ENCODE measurements at regions not wholly inside any gene's neighbourhood (a gene's known extent, or its start where the extent isn't known, plus 50 kb on each side); places are given as distances from the start of the nearest gene placed in this dataset.

DNA sequence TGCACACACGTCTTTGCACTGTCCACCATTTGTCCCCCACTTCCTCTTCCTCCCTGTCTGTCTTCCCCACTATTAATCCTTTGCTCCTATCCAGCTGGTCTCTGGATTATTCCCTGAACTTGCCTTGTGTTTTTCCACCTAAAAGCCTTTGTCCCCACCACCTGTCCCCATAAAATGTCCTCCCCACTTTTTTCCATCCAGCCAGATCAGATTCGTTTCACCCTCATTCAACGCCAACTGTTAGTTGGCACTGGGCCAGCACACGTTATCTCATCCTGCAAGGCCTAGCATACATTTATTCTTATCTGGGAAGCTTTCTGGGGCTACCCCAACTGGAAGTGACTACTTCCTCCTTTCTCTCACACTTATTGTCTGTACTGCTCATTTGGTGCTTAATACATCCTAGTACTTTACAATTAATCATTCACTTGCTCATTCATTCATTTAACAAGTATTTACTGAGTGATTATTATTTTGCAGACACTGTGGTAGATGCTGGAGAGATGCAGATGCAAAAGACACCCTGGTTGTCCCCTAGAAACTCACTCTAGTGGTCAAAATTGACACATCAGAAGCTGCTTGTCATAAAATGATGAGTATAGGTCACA, 96.2 kb downstream of the RASSF10 start:
- peak; percentile 51 for DNase-seq

- no peak for DNase-seq
Measured at GRCh38 chr11:13107544-13108044, 98.5 kb downstream of the RASSF10 start.

DNA sequence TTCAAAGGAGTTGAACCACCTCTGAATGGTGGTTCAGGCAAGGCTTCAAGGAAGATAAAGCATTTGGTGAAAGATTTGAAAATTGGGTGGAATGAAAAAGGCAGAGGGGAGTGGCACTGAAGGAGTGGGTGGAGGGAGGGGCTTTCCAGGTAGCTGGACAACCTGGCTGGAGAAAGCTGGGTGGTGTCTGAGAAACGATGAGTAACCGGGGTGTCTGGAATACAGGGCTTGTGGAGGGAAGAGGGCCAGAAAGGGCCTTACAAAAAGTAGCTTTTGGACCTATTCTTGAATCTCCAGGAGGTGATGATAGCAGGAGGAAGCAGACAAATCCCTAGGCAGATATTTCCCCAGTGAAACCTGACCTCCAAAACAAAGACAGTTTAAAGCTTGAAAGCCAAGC, 99.3 kb downstream of the RASSF10 start:
- DNase-seq, result no peak

- DNase-seq, result no peak
Measured at GRCh38 chr11:13109616-13110015, 100.5 kb downstream of the RASSF10 start.

DNA sequence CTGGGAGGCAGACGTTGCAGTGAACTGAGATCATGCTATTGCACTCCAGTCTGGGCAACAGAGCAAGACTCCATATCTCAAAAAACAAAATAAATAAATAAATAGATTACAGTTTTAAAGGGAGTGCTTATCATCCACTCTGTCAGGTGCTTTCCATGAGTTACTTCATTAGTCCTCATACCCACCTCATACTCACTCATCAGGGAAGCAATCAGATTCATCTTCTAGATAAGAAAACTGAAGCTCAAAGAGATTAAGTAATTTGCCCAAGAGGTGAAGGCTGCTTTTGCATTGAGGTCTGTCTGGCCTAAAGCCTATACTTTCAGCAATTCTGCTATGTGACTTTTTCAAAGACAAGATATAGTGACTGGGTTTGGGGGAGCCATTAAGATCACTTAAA, 101.0 kb downstream of the RASSF10 start:
- no peak for DNase-seq

GRCh38 chr11:13110929-13111812, 102.1 kb downstream of the RASSF10 start:
- no peak for DNase-seq

DNA sequence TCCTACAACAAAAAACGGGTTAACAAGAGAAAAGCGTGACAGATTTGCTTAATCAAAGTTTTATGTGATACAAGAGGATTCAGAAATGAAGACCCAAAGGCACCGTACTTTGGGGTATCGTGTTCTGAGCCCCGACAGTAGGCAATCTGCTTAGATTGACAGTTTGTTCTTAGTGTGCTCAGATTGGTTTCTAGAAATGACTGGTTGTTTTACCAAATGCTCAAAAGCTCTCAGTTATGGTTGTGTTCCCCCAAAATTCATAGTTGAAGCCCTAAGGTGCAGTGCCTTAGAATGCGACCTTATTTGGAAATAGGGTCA, 102.7 kb downstream of the RASSF10 start:
- DNase-seq, result no peak

- DNase-seq, result peak; percentile 93
Measured at GRCh38 chr11:13114566-13115379, 105.7 kb downstream of the RASSF10 start.

DNA sequence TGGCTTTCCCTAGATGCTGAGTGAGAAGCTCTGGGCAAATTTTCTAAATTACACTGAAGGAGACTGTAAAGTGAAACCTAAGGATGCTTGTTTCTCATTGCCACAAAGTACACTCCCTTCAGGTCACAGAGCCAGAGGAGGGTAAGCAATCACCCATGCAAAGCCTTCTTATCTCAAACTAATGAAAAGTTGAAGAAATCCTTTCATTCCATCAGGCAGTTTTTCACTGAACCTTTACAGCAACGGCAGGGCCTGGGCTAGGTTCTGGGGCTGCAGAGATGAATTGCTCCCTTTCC, 106.2 kb downstream of the RASSF10 start:
- no peak for DNase-seq

- DNase-seq, result no peak
Measured at GRCh38 chr11:13116491-13116890, 107.4 kb downstream of the RASSF10 start.

- DNase-seq, result no peak
Measured at GRCh38 chr11:13117344-13117743, 108.2 kb downstream of the RASSF10 start.

DNA sequence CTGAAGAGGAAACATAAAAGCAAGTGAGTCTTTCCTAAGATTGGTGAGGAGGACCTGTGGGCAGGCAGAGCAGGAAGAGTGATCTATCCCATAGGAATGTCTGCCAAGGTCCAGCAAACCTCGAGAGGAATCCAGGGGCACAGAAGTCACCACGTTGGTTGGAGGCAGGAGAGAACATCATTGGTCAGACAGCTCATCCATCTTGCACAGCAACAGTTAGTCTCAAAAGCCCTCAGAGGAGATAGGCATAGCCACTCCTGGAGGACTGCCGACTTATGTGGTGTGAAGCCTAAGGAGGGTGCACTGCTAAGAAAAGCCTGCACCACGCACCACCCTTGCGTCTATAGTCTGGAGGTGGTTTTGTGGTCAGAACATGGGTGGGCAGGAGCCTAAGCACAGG, 109.1 kb downstream of the RASSF10 start:
- DNase-seq, result no peak

DNA sequence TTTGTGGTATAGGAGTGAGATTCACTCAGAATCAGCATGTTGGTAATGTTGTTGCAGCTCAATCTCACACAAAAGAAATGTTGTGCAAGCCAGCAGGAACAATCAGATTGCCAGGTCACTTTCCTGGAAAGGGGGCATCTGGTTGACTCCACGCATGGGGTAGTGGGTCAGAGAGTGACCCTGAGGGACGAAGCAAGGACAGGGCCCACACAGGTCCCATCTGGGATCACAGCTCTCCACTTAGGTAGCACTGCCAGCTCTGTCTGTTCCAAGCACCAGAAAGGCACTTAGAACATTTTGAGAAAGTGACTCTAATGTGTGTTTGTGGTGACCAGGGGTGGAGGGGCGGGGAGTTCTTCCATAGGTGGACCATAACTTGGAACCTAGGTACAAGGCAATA, 109.5 kb downstream of the RASSF10 start:
- no peak for DNase-seq

DNA sequence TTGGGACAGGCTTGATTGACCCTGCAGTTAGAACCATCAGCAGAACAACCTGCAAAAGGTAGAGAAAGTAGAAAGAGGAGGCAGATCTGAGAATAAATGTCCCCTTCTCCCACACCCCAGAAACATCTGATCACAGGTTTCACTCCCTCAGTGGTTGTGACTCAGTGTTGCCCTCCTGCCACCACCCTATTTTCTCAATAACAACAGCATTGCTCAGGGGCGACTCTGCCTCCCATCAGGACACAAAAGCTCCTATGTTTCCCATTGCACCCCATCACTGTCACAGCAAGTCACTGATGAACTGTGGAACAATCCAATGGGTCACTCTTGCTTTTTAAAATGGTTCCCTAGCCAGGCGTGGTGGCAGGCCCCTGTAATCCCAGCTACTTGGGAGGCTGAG, 110.2 kb downstream of the RASSF10 start:
- DNase-seq, result no peak

- peak; percentile 17 for DNase-seq
Measured at GRCh38 chr11:13119941-13120520, 110.9 kb downstream of the RASSF10 start.

DNA sequence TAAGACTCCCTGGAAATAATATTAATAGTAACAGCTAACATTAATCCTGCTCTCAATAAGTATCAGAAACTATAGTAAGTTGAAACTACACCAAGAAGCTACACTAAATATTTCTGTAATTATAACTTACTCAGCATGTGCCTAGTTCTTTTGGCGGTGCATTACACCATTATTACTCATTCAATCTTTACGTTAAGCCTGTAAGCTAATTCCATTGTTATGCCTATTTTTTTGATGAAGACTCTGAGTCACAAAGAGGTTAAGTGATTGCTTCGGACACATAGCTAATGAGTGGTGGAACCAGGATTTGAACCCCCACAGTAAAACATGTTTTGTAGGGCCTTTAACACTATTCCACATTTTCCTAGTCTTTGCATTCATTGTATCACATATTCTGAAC, 111.6 kb downstream of the RASSF10 start:
- no peak for DNase-seq

DNA sequence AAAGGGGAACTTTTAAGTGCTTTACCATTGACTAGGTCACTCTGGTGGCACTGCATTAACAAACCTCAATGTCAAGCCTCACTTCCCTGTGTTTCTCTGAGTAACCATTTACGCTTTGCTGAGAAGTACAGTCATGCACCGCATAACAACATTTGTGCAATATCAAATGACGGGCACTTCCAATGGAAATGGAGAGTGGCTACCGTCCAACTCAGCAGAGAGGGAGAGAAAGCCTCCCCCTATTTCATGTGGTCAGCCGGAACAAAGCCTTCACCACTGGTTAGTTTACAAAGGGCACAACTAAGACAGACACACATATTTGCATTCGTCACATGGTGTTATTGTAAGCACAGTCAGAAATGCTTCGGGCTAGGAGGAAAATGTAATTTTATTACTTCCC, 117.3 kb downstream of the RASSF10 start:
- peak; percentile 6 for DNase-seq

DNA sequence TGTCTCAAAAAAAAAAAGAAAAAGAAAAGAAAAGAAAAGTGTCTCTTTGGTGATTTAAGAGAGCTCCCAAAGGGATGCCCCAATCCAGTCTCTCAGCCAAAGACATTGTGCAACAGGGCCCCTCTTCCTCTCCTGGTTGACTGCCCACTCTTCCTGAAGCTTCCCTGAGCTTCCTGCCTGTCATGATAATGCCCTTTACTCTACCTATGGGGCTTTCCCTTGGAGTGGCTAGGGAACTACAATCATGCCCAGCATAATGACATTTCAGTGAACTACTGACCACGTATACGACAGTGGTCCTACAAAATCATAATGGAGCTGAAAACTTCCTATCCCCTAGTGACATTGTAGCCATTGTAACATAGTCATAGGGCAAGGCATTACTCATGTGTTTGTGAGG, 118.0 kb downstream of the RASSF10 start:
- DNase-seq, result no peak

DNA sequence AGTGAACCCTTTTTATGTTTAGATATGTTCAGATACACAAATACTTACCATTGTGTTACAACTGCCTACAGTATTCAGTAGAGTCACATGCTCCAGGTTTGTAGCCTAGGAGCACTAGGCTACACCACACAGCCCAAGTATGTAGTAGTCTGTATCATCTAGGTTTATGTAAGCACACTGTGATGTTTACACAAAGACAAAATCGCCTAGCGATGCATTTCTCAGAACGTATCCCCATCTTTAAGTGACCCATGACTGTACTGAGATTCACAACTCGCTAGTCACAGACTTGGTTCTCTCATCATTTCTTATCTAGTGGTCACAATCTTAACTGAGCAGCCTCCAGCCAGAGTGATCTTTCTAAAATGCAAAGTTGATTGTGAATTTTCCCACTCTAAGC, 119.2 kb downstream of the RASSF10 start:
- no peak for DNase-seq

GRCh38 chr11:13134066-13134465, 125.0 kb downstream of the RASSF10 start:
- DNase-seq, result no peak

- DNase-seq, result no peak
Measured at GRCh38 chr11:13134886-13135285, 125.8 kb downstream of the RASSF10 start.

GRCh38 chr11:13135385-13136271, 126.5 kb downstream of the RASSF10 start:
- no peak for DNase-seq

DNA sequence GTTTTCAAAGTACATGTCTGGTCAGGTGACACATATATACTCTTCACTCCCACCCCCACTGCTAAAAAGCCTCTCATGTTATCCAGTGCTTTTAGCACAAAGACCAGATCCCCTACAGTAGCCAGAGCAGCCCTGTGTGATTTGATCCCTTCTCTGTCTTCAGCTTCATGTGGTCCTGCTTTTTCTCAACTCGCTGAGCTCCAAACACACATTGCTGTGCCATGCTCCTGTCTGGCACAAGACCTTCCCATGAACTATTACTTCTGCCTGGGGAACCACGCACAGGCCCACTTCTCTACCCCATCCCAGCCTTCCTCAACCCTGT, 127.1 kb downstream of the RASSF10 start:
- DNase-seq, result no peak

Measured in COR-L47 (cell line).